HG03135 (cell line): ENCODE measurements at regions not wholly inside any gene's neighbourhood (a gene's known extent, or its start where the extent isn't known, plus 50 kb on each side); places are given as distances from the start of the nearest gene placed in this dataset.

ENCODE experiments used
- ATAC-seq: cut with Tn5 transposase; IDR thresholded peaks from one replicate; pipeline ENCODE4 v1.9.1; 2021; ENCODE audit warnings: mild to moderate bottlenecking, moderate library complexity; ENCODE audit not compliant: unreplicated experiment

DNA sequence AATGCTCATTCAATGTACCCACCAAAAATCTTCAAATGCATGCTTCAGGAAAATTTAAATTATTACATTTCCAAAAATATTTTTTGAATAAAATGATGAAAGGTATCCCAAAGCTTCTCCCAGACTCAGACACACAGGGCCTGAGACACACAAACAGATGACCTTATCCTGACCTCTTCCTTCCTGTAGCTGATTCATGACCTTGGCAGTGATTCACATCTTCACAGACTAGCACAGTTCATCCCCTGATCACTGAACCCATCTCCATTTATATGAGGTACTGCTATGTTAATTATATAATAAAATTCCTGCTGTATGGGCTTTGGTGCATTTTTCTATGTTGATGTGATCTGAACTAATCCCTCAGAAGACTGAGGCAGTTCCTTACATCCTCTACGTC is 265.0 kb upstream of the GLI3 start:
- ATAC-seq, result no peak

DNA sequence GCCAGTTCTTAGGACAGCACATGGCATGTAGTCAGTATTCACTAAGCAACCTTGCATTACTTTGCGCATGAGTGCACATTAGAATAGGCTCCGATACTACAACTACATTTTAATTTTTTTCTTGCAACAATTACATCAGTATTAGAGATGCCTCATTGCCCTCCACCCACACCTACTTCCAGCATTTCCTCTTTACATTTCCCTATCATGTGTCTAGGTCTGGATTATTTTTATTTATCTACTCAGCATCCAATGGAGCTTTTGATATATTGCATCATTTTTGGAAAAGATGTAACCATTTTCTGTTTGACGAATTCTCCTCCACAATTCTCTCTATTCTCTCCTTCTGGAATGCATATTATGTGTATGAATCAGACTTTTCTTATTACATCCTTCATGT is 258.2 kb upstream of the GLI3 start:
- no peak for ATAC-seq

- no peak for ATAC-seq
Measured at GRCh38 chr7:42494736-42495135, 257.7 kb upstream of the GLI3 start.

- no peak for ATAC-seq
Measured at GRCh38 chr7:42494199-42494710, 257.2 kb upstream of the GLI3 start.

- no peak for ATAC-seq
Measured at GRCh38 chr7:42493436-42494198, 256.6 kb upstream of the GLI3 start.

DNA sequence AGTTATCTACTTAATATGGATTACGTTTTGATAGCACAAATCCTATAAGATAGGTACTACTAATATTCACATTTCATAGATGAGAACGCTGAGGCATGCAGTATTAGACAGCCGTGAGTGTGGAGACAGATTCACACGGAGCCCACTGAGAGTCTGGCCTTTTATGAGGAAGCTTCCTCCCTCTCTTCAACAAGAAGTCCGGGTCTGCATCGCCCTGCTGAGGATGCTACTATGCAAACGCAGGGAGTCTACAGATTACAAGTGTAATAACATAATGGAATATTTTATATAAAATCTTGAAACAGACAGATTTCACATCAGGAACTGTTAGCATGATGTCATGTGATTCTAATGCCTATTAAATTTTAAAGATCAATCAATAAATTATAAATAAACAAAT is 255.9 kb upstream of the GLI3 start:
- ATAC-seq, result no peak

- ATAC-seq, result no peak
Measured at GRCh38 chr7:42491106-42491505, 254.1 kb upstream of the GLI3 start.

DNA sequence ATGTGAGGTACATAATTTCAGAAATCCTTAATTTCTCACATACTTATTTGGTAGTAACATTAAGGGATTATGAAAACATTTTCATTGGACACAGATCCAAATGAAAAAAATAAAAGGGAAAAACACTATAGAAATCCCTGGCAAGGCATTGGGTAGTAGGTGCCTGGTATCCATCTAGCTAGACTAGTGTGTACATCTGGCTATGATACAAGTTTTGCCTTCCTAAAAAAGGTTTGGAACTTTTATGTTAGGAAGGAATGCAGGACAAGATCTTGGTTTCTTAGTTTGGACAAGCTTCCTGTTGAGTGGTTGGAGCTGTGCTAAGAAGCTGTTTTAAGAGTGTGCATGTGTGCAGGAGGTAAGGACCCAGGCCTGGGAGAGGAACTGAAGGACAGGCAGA is 252.3 kb upstream of the GLI3 start:
- ATAC-seq, result no peak

- ATAC-seq, result no peak
Measured at GRCh38 chr7:42485301-42485766, 248.3 kb upstream of the GLI3 start.

GRCh38 chr7:42483886-42484285 is 246.9 kb upstream of the GLI3 start:
- ATAC-seq, result no peak

DNA sequence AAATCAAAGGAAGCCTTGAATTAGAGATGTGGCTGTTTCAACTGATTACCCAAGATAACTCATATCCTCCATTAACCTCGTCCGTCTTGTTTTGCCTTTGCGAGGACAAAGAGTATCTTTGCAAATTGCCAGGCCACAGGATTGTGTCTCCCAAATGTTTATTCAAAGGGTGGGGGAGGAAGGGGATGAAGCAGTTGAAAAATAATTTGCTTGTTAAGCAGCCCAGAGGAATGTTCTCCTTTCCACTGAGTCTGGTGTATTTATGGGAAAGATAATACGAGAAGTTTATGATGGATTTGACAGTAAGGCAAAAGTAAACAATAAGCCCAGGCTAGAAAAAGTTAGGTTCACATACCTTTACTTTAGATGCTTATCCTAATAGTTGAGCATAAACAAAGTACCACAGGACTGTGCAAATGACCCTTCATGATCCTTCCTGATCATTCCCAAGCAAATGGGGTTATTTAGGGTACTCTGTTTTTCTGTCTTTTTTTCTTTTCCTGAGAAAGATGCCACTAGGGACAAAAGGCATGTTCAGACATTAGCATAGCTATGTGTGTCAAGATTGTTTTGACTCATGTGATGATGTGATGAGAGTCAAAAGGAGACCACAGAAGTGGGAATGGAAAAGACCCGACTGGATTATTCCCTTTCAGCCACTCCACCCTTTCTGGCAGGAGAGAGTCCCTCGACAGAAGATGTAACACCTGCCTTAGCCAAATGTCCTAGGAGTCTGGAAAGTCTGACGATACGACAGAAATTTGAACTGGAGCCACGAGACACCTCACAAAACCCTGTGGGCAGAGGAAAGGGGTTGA is 243.0 kb upstream of the GLI3 start:
- no peak for ATAC-seq

GRCh38 chr7:42479452-42479815 is 242.4 kb upstream of the GLI3 start:
- ATAC-seq, result no peak

DNA sequence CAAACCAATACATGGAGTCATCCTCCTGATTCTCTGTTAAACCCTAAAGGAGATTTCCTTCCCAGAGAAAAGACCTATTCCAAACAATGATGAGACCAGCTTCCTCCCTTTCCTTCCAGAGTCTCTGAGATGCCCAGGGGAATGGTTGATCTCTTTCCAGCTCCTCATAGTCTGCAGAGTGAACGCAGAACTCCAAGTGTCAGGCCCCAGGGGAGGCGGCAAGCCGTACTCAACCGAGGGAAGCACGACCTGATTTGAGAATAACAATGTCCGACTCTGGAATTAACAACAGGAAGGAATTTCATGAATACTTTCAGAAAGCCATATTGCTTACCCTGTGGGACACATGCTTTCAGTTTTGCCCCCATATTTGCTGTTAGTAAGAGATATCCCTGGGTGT is 241.7 kb upstream of the GLI3 start:
- no peak for ATAC-seq

GRCh38 chr7:42476255-42476654 is 239.2 kb upstream of the GLI3 start:
- ATAC-seq, result no peak

GRCh38 chr7:42475082-42475481 is 238.1 kb upstream of the GLI3 start:
- no peak for ATAC-seq

- no peak for ATAC-seq
Measured at GRCh38 chr7:42473099-42473498, 236.1 kb upstream of the GLI3 start.

DNA sequence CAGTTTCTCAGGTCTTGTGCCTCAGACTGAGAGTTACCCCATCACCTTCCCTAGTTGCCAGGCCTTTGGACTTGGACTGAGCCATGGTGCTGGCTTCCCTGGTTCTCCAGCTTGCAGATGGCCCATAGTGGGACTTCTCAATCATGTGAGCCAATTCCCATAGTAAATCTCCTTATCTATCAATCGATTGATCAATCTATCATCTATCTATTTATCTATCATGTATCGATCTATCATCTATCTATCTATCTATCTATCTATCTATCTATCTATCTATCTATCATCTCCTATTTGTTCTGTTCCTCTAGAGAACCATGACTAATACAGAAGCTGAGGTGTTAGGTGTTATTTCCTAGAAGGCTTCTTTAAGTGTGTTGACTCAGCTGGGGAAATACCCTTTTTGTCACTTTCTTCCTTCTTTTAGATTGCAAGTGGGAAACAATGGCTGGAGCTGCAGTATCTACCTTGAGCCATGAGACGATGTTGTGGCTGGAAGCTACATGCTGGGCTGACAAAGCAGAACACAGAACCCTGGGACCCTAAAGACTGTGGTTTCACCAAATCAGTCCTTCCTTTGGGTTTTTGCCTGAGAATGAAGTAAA is 234.7 kb upstream of the GLI3 start:
- no peak for ATAC-seq

- ATAC-seq, result no peak
Measured at GRCh38 chr7:42469341-42469740, 232.3 kb upstream of the GLI3 start.

- ATAC-seq, result no peak
Measured at GRCh38 chr7:42468471-42468870, 231.5 kb upstream of the GLI3 start.

GRCh38 chr7:42461537-42461936 is 224.5 kb upstream of the GLI3 start:
- no peak for ATAC-seq

GRCh38 chr7:42460933-42461332 is 223.9 kb upstream of the GLI3 start:
- no peak for ATAC-seq

GRCh38 chr7:42460148-42460547 is 223.1 kb upstream of the GLI3 start:
- no peak for ATAC-seq
